ENCODE measurements at regions not wholly inside any gene's neighbourhood (a gene's known extent, or its start where the extent isn't known, plus 50 kb on each side); places are given as distances from the start of the nearest gene placed in this dataset.

- TF ChIP-seq CTCF (conservative IDR thresholded peaks at IDR 0.05) (no peak), EZH2 (IDR thresholded peaks at IDR 0.05; ENCODE audit: low read depth) (no peak)
These were observed 572.0 kb downstream of the SOX11 start for GRCh38 chr2:6264198-6264597.

Data from PC-9 (cell line).